Caki2 (cell line): ENCODE measurements at regions not wholly inside any gene's neighbourhood (a gene's known extent, or its start where the extent isn't known, plus 50 kb on each side); places are given as distances from the start of the nearest gene placed in this dataset.
A peak's percentile ranks its signal among the peaks of the same experiment; 100 is the strongest.
"Not testable (repeated sequence)": the region's sequence is repeated elsewhere in the genome, so short reads cannot be mapped to it uniquely, and the experiment has no call there.

Source experiments
- DNase-seq: peaks from one replicate; pipeline ENCODE4 v3.0.0-alpha.2; 2015; ENCODE audit warnings: low read depth
- in situ Hi-C: cut with HindIII; loops from 2 replicates; pipeline ENCODE4 v1.10.0; 2016; ENCODE audit warnings: low sequenced_read_pairs, low pct_unique_long_range_greater_than_20kb, mixed read lengths

DNA sequence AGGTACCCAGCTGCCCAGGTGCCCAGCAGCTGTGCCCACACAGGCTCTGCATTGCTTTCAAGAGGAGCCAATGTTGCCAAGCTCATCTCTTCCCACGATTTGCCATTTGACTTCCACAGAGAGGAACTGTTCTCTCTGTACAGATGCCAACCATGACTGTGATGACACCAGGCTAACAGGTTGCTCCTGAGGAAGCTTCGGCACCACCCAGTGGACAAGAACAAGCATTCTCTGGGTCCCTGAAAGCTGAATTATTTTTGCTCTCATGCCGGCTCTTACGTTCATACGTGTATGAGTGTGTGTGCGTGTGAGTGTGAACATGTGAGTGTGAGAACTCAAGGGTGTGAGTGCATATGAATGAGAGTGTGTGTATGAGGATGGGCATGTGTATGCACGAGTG is 535.2 kb downstream of the LIG4 start:
- DNase-seq: no peak
- in situ Hi-C loops: no loop called here

DNA sequence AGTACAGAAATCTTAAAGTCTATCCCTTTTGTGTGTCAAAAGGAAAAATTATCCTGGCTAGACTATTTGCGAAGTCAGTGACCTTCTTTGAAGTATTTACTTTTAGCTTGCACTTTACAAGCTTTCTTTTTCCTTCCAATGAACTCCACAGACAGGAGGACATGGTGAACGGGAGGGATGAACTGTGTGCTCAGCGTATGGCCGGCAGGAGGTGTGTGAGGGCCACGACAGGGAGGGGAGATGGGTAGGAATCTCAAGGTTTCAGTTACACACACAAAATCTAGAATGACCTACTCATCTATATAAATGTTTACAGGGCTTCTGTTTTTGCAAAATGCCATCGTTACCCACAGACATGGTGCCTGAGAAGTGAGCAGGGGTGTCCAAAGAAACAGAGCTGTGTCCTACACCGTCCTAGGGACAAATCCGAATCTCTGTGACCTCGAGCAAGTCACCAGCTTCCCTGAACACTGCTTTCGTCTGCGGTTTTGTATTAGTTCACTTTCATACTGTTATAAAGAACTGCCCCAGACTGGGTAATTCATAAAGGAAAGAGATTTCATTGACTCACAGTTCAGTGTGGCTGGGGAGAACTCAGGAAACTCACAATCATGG is 537.2 kb downstream of the LIG4 start:
- in situ Hi-C loops: no loop called here
- DNase-seq: no peak

DNA sequence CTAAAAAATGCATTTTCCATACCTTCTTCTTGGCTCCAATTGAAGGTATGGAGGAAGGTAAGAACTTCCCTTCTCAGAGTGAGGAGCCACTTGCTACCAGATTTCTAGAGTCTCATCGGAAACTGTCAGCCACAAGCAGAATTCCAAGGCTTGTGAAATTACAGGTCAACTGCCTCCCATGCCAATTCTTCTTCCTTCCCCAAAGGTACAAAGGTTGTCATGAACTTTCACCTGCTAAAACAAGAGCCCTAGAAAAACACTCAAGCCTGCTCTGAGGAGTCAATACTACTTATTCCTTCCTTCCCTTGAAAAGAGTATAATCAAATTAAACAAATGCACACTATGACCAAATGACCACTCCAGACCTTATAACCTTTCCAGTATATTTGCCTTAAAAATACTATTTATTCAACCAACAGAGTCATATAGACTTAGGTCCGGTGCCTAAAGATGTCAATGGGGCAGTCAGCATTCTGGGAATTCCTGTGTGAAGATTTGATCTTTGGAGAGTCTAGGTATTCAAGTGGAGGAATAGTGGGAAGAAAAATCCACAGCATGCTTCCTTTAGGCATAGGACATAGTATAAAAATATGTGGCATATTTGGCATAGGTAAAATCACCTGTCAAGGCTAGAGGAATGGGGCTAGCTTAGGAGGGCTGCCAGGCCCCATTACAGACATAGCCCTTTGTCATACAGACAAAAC is 539.3 kb downstream of the LIG4 start:
- no peak for DNase-seq
- in situ Hi-C loops: no loop called here

DNA sequence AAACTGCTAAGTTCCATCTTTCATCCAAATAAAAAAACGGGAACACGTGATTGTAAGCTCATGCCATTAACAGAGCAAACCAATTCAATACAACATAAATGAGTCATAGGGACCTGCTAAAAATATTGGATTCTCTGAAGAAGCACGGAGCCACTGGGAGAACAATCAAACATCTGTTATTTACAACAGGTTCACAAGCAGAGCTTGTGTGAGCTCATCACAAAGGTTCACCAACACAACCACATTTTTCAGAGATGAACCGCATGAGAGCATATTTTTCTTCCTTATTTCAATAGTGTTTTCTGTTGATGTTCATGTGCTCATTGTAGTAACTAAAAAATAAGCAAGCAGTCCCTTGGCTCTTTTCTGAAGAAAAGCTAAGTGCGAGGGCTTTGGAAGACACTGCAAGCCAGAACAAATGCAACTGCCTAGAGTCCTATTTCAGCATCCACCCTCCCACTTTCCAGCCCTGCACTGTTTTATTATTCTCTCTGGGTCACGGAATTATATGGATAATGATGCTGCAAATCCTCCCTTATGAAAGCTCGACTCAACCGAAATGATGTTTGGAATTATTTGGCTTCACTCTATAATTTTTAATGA is 545.8 kb downstream of the LIG4 start:
- in situ Hi-C loops: no loop called here
- DNase-seq: no peak

DNA sequence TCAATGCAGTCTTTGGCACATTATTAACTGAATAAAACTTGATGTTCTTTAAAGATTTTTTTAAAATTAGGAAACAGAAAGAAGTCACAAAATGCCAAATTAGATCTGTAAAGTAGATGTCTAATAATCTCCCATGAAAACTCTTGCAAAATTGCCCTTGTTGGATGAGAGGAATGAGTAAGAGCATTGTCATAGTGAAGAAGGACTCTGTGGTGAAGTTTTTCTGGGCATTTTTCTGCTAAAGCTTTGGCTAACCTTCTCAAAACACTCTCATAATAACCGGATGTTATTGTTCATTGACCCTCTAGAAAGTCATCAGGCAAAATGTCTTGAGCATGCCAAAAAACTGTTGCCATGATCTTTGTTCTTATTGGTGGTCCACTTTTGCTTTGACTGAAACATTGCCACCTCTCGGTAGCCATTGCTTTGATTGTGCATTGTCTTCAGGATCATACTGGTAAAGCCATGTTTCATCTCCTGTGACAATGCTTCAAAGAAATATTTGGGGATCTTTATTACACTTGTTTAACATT is 549.3 kb downstream of the LIG4 start:
- no peak for DNase-seq
- in situ Hi-C loops: no loop called here

DNA sequence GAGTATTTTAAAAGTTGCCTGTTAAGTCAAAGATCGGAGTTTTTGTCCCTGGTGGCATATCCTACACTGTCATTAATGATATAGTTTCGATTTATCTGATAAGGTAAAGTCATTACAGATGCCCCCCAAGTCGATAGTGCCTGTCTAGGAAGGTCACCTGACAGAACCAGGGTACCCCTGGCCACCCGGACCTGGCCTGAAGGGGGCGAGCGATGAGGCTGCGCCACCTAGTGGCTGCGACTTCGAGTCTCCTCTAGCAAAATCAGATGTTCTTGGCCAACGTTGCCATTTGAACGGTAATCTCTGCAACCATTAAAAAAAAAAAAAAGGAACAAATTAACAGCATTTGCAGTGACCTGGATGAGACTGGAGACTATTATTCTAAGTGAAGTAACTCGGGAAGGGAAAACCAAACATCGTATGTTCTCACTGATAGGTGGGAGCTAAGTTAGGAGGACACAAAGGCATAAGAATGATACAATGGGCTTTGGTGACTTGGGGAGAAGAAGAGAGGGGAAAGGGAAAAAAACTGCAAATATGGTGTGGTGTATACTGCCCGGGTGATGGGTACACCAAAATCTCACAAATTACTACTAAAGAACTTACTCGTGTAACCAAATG is 565.1 kb downstream of the LIG4 start:
- peak; percentile 31 for DNase-seq

DNA sequence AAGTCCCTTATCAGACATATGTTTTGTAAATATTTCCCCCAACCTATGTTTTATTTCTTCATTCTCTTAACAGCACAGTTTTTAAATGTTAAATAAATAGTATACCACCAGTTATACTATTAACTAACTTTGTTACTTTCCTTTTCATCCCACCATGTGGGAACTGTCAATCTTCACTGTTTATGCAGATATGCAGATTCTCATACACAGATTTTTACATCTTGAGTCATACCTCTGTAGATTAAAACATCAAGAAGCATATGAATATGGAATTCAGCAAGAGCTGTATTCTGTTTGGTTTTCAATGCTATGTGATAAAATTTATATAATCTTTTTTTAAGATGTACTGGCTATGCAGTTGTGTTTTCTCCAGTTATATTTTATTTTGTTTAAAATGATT is 566.3 kb downstream of the LIG4 start:
- no peak for DNase-seq
- in situ Hi-C loops: no loop called here

More for the DNA sequence above, 565.1 kb downstream of the LIG4 start:
- in situ Hi-C loops: no loop called here

DNA sequence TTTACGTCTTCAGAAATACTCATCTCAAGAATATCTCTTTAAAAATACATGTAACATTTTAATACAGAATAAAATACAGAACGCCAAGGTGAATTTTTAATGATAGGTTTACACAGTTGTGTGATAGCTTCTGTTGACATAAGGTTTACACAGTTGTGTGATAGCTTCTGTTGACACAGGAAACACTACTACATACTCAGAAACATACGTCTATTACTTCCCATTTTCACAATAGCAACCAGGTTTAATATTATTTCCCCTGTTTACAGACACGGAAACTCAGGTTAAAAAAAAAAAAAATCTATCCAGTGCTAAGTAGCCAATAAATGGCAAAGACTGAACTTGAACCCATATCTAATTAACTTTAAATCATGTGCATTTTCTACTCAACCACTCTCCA is 571.2 kb downstream of the LIG4 start:
- no peak for DNase-seq
- in situ Hi-C loops: no loop called here

DNA sequence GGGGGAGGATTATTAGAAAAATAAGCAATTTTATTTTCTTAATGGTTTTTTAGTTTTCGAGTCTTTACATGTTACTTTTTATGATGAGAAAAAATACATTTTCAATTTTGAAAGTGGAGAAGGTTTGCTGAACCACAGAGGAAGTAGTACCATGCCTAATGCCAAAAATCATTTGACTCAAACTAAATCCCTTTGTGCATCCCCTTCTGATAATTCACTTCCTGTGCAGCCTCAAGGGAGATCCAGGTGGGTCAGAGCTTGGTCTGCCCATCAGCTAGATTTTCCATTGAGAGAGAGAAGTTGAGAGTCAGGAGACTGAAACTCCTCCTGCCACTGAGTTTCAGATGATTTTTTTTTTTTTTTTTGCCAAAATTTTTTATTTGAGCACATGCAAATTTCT is 571.7 kb downstream of the LIG4 start:
- in situ Hi-C loops: no loop called here
- DNase-seq: no peak

DNA sequence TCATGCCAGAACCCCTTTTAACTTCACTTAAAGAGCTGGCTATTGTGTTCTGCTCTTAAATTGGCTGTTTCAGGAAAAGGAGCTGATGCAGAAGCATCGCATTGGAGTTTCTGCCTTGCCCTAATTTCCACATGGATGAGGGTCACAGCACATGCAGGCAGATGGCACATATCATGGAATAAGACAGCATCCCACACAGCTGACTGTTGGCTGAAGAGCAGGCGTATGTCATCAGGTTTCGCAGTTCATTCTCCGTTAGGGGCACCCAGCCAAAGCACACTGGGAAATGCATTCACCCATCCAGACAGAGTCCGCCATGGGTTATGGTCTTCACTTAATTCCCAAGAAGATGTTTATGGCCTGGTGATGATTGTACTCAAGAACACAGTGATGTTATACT is 572.5 kb downstream of the LIG4 start:
- in situ Hi-C loops: no loop called here
- DNase-seq: no peak

DNA sequence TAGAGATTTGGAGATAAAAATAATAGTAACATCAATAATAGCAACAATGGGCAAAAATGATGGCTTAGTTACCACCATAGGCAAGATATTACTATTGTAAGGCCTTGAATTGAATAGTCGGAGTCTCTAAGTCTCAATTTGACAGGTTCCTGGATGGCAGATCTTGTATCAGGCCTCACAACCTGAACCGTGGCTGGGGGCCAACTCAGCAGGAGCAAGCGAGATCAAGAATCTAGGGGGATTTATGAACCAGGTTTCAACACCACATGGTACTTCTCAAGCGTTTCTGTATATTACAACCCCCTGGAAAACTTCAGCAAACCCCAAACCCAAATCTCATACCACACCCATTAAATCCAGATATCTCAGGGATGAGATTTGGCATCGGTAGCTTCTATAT is 573.8 kb downstream of the LIG4 start:
- in situ Hi-C loops: no loop called here
- DNase-seq: no peak

DNA sequence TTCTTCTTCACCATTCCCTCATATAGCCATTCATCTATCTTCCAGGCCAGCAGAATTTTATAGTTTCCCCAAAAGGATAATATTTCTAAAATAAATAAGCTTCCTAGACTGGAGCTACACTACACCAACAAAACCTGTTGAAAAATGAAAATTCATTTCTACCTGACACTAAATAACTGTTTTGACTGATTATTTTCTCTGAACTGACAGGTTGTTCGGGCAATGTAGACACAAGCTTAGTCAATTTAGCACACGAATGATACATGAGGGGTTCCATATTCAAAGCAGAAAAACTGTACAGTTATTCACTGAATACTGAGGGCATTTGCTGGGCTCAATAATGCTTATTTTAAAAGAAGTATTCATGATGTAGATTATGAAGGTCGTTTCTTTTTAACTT is 589.7 kb downstream of the LIG4 start:
- in situ Hi-C loops: no loop called here
- no peak for DNase-seq

DNA sequence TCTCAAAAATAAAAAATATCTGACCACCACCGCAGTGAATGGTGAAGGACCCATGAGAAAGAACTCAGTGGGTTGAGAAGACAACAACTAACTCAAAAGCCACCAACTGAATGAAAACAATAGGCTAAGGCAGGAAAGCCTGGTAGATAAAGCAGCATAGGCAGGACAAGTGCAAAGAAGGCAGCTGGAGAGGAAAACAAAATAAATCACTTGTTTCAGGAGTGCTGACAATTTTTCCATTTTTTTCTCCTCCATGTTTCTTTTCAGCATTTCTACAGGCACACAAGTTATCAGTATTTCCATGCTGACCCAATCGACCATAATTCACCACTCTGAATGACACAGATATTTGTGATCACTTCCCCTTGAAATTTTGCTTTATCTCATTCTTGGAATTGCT is 597.8 kb downstream of the LIG4 start:
- no peak for DNase-seq
- in situ Hi-C loops: no loop called here

DNA sequence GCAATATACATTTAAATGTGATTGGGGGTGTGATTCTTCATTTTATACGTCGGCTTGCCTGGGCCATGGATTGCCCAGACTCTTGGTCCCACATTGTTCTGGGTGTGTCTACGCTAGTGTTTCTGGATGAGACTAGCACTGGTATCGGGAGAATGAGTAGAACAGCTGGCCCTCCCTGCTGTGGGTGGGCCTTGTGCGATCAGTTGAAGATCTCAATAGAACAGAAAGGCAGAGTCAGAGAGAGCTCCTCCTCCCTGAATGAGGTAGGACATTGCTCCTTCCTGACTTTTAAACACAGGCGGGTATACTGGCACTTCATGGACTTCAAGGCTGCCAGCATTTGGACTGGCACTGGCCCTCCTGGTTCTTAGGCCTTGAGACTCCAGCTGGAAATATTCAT is 603.0 kb downstream of the LIG4 start:
- in situ Hi-C loops: no loop called here
- DNase-seq: no peak

DNA sequence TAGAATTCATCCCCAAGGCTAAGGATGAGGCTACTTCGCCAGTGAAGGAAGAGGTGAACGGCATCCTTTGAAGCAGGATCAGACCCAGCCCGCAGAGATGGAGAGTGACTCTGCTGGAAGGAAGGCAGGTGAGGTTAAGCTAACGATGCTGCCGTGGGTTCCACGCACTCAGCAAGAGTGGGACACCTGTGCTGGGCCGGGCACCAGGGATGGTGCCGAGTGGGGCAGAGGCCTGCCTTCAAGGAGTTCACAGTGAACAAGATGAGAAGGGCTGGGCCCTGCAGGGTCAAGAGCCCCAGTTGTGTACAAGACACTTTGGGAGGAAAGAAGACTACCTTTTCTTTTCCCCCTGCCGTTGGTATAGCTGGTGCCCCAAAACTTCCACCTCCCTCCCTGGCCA is 606.6 kb downstream of the LIG4 start:
- no peak for DNase-seq
- in situ Hi-C loops: no loop called here

DNA sequence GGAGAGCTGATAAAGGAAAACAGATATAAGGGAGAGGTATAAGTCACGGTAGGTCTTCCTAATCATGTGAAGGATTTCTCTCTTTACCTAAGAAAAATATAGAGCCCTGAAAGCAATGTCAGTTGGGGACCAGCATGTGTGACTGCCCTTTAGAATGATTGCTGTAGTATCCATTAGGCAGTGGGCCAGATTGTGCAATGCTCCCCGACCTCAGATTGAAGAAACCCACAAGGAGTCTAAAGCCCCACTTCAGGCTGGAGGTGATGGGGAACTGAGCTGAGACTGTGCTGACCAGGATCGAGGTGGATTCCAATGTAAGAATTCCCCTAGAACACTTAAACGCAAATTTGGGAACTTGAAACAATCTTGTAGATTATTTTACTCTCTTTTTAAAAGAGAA is 614.4 kb downstream of the LIG4 start:
- no peak for DNase-seq
- in situ Hi-C loops: no loop called here

DNA sequence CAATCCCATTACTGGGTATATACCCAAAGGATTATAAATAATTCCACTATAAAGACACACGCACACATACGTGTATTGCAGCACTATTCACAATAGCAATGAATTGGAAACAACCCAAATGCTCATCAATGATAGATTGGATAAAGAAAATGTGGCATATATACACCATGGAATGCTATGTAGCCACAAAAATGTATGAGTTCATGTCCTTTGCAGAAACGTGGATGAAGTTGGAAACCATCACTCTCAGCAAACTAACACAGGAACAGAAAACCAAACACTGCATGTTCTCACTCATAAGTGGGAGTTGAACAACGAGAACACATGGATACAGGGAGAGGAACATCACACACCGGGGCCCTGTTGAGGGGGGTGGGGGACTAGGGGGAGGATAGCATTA is 619.0 kb downstream of the LIG4 start:
- in situ Hi-C loops, DNase-seq: not testable (repeated sequence)

DNA sequence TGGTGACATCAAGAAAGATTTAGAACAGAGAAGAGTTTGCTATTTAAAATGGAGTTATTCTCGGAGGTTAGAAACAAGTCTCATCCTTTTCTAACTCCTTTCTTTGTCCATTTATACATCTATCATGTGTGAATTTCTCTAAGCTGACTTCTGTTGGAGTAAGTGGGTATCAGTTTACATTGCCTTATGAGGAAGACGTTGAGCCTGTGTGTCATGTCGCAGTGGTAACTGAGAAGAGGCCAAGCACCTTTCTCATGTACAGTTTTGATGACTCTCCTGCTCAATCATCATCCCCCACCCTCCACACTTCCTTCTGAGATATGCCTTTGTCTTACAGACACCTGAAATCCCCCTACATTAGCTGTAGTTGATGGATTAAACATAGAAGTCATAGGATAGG is 624.8 kb downstream of the LIG4 start:
- in situ Hi-C loops: no loop called here
- no peak for DNase-seq

DNA sequence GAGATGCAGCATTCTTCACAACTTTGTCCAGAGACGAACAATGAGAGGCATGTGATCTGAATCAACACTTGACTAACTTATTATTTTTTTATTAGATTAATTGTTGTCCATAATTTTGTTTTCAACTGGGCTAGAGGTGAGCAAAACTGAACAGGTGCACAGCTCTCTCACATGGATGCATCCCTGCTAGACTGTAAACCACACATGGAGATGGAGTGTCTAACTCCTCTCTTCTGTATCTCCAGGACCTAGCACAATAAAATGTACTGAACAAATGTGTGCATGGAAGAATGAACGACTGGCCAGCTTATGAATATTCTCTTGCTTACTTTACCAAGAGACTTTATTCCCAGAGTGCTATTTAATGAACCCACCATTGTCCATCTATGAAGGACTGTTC is 627.7 kb downstream of the LIG4 start:
- DNase-seq: no peak
- in situ Hi-C loops: no loop called here
